Lower lobe of right lung (tissue), 2 donors: ENCODE measurements at regions not wholly inside any gene's neighbourhood (a gene's known extent, or its start where the extent isn't known, plus 50 kb on each side); places are given as distances from the start of the nearest gene placed in this dataset.

Experiments
- ATAC-seq, 2 donors: fragments of 200-7000 bp; cut with Tn5 transposase; one replicate each; pipeline ENCODE4 v1.9.1; 2020 to 2022; ENCODE audit warnings: mild to moderate bottlenecking in 2 of 2, moderate library complexity in 2 of 2
- DNase-seq: peaks from one replicate; pipeline ENCODE4 v3.0.0-alpha.2; 2020
- H3K27ac ChIP-seq: fragments of 200-600 bp; one replicate; pipeline ENCODE4 v1.8.0; 2022
- H3K27me3 ChIP-seq: fragments of 200-600 bp; one replicate; pipeline ENCODE4 v1.8.0; 2022; ENCODE audit warnings: low read depth
- H3K36me3 ChIP-seq: fragments of 200-600 bp; one replicate; pipeline ENCODE4 v1.8.0; 2022; ENCODE audit warnings: mild to moderate bottlenecking
- H3K4me1 ChIP-seq: fragments of 200-600 bp; one replicate; pipeline ENCODE4 v1.8.0; 2022
- H3K4me3 ChIP-seq: fragments of 200-600 bp; one replicate; pipeline ENCODE4 v1.8.0; 2022; ENCODE audit warnings: mild to moderate bottlenecking
- H3K9me3 ChIP-seq: fragments of 200-600 bp; one replicate; pipeline ENCODE4 v1.8.0; 2022
- intact Hi-C: fragments of 100-400 bp; cut with DNase I; formaldehyde crosslinking; loops from one replicate; pipeline ENCODE4 v1.11.0; 2022
- TF ChIP-seq, protein P1 (sequence below): fragments of 200-600 bp; IDR thresholded peaks from one replicate; pipeline ENCODE4 v1.8.0; 2022; ENCODE audit warnings: antibody characterized with exemption, mild to moderate bottlenecking
- donor health status: DM: no; HTN: yes; CAD: no; lungs with severe emphysema.

GRCh38 chr9:115938479-115938878, 215.1 kb upstream of the PAPPA start:
- ATAC-seq (no peak), DNase-seq (no peak)
- no peak overlapping the region for H3K4me3 ChIP-seq
- H3K27me3 ChIP-seq, result no peaks in the 10 kb centered on the region
- H3K9me3 ChIP-seq, result no peaks in the 10 kb centered on the region
- intact Hi-C loops, result no loop called here
- no peaks in the 10 kb centered on the region for H3K36me3 ChIP-seq
- no peak overlapping the region for H3K27ac ChIP-seq
- H3K4me1 ChIP-seq, result peaks cover 4% of the 10 kb centered on the region
- TF ChIP-seq, protein P1, sequence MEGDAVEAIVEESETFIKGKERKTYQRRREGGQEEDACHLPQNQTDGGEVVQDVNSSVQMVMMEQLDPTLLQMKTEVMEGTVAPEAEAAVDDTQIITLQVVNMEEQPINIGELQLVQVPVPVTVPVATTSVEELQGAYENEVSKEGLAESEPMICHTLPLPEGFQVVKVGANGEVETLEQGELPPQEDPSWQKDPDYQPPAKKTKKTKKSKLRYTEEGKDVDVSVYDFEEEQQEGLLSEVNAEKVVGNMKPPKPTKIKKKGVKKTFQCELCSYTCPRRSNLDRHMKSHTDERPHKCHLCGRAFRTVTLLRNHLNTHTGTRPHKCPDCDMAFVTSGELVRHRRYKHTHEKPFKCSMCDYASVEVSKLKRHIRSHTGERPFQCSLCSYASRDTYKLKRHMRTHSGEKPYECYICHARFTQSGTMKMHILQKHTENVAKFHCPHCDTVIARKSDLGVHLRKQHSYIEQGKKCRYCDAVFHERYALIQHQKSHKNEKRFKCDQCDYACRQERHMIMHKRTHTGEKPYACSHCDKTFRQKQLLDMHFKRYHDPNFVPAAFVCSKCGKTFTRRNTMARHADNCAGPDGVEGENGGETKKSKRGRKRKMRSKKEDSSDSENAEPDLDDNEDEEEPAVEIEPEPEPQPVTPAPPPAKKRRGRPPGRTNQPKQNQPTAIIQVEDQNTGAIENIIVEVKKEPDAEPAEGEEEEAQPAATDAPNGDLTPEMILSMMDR, result no peak

- no peaks in the 10 kb centered on the region for H3K27me3 ChIP-seq
- no peaks in the 10 kb centered on the region for H3K36me3 ChIP-seq
- no peak for DNase-seq
- H3K4me3 ChIP-seq, result no peak overlapping the region
- no peaks in the 10 kb centered on the region for H3K9me3 ChIP-seq
- ATAC-seq, result no peak
- intact Hi-C loops, result no loop called here
- peaks cover 11% of the 10 kb centered on the region for H3K4me1 ChIP-seq
- TF ChIP-seq, protein P1, result no peak
- no peak overlapping the region for H3K27ac ChIP-seq
Measured at GRCh38 chr9:115939065-115939765, 214.4 kb upstream of the PAPPA start.

- intact Hi-C loops, result no loop called here
Measured at GRCh38 chr9:115941561-115942315, 211.9 kb upstream of the PAPPA start.

GRCh38 chr9:115943431-115944165, 210.0 kb upstream of the PAPPA start:
- TF ChIP-seq, protein P1, result no peak
- Histone ChIP-seq H3K4me3 (no peak overlapping the region), H3K27me3 (no peaks in the 10 kb centered on the region), H3K27ac (peak overlapping the region; percentile 65), H3K36me3 (no peaks in the 10 kb centered on the region), H3K4me1 (peaks cover 16% of the 10 kb centered on the region), H3K9me3 (no peaks in the 10 kb centered on the region)
- ATAC-seq (no peak), DNase-seq (no peak)
- intact Hi-C loops, result no loop called here

More at GRCh38 chr9:115941561-115942315, 211.9 kb upstream of the PAPPA start:
- H3K27me3 ChIP-seq, result no peaks in the 10 kb centered on the region
- no peak for DNase-seq
- no peak overlapping the region for H3K4me3 ChIP-seq
- peaks cover 16% of the 10 kb centered on the region for H3K4me1 ChIP-seq
- ATAC-seq, result no peak
- TF ChIP-seq, protein P1, result no peak
- no peaks in the 10 kb centered on the region for H3K36me3 ChIP-seq
- no peaks in the 10 kb centered on the region for H3K9me3 ChIP-seq
- no peak overlapping the region for H3K27ac ChIP-seq

DNA sequence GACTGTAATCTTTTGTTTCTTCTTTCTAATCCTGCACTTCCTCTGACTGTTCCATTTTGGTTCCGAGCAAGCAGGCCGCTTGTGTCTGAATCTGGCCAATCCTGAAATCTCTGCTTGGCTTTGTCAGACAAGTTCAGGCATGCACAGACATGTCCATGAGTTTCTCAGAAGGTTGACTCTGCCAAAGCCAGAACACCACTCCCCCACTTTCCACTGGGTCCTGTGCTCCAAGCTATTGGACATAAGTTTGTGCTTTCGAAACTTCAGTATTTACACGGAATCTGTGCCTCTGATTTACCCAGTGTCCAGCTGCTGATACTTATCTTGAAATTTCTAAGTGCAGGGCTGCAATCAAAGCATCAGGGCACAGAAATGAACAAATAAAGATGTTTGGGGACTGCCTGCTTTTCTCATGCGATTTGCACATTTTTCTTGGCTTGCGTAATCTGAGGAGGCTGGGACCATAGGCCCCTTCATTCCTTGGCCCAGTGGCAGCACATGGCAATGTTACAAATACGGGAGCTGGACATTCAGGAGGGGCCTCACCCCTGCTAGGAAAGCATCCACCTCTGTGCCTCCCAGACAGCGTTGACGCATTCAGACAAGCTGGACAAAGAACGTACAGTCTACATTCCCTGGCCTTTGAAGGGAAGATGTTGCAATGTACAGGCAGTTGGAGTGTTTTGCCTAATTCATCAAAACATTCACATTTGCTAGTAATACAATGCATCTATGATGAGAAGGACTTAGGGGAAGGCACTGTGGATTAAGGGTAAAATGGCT, 209.2 kb upstream of the PAPPA start:
- Histone ChIP-seq H3K27me3 (no peaks in the 10 kb centered on the region), H3K9me3 (no peaks in the 10 kb centered on the region), H3K4me3 (no peak overlapping the region), H3K4me1 (peaks cover 16% of the 10 kb centered on the region), H3K36me3 (no peaks in the 10 kb centered on the region), H3K27ac (peak overlapping the region; percentile 65)
- DNase-seq, result peak; percentile 60
- TF ChIP-seq, protein P1, result no peak
- intact Hi-C loops, result no loop called here
- ATAC-seq, result peak; percentile 93 to 96
